RKO (cell line): ENCODE measurements at regions not wholly inside any gene's neighbourhood (a gene's known extent, or its start where the extent isn't known, plus 50 kb on each side); places are given as distances from the start of the nearest gene placed in this dataset.
A peak's percentile ranks its signal among the peaks of the same experiment; 100 is the strongest.

Source experiments
- DNase-seq: peaks from one replicate; pipeline ENCODE4 v3.0.0-alpha.2; 2016; ENCODE audit warnings: low spot score

- no peak for DNase-seq
Measured at GRCh38 chr15:97174886-97175540, 785.5 kb upstream of the ARRDC4 start.

DNA sequence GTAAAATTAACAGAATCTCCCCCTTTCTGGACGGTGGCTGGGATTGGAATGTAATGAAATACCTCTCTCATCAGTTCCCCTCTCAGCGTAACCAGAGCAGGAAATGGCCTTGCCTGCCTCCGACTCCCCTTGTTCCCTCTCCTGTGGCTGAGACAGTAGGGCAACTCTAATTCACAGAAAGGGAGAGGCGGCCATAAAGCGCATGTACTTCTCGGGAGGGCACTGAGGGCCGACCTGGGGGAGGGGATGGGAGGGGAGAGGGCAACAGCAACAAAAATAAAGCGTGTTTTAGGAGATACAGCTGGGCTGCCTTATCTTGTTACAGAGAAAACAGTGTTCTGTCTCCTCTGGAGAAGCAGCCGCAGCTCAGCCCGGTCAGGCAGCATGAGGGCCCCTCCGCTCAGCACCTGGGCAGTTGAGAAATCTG is 783.3 kb upstream of the ARRDC4 start:
- DNase-seq: no peak

- no peak for DNase-seq
Measured at GRCh38 chr15:97182581-97182980, 777.9 kb upstream of the ARRDC4 start.

DNA sequence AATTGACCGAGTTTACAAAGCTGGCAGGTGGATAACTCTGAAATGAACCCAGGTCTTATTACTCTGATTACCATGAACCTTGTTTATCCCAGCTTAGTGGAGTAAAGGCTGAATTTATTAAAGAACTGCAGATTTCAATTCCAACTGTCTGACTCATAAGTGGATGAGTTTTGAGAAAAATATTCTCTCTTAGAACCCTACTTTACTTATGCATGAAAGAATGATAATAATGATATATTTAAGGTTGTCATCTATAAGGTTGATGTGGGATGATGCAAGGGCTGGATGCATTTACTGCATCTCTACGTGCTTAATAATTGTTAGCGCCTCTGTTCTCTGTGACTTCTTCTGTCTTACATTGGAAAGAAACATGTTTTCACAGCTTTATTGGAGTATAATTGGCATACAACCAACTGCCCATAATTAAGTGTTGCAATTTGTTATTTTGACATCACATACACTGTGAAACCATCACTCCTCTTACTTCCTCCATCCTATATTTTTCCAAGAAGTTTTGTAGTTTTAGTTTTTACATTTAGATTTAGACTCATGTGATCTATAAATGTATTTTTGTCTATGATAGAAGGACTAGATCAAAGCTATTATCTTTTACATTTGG is 771.2 kb upstream of the ARRDC4 start:
- DNase-seq: peak; percentile 1

- no peak for DNase-seq
Measured at GRCh38 chr15:97194750-97195149, 765.8 kb upstream of the ARRDC4 start.

GRCh38 chr15:97196048-97197014 is 764.2 kb upstream of the ARRDC4 start:
- DNase-seq: no peak

GRCh38 chr15:97199393-97200051 is 761.0 kb upstream of the ARRDC4 start:
- DNase-seq: no peak

DNA sequence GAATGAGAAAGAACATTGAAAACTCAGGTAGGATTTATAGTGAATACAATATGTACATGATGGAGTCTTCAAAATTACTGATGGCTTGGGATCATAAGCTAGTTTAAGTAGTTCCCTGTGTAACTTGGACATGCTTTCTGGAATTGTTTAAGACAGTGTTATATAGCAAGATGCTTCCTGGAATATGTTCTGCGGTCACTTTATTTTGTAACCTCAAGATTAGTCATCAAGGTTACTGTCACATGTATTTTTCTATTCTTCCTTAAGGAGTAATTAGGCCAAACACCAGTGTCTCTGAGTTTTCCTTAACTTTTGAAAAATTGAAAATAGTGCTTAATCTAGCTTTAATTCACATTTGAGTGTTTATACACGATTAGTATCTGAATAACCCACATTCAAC is 760.3 kb upstream of the ARRDC4 start:
- no peak for DNase-seq

DNA sequence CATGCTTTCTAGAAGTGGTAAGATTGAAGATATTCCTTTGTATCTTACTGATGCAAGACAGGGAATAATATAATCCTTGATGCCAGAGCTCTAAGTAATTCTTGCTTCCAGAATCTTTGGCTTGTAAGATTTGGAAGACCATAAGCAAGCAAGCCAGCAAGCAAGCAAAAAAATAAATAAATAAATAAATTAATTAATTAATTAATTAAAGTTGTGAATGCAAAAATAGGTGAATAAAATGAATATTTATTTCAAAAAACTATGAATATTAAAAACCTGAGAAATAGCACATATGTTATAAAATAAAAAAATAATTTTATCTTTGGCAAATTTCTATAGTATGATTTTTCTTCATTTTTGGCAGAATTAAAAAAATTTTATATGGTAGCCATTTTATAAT is 750.2 kb upstream of the ARRDC4 start:
- no peak for DNase-seq

DNA sequence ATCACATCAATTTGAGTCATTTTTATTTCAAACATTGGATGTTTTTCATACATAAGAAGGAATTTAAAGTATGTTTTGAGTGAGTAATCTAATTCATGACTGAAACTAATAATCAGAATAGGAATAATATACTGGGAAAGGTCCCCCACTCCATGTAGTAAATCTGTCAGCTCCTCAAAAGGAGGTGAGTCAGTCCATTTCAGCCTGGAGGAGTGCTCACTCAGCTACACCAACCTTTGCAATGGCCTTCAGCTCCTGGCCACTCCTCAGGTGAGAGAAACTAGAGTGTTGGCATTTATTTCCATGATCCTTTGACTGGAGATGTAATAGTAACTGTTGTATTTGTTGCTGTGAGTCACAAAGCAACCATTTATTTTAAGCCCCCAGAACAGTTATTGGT is 744.9 kb upstream of the ARRDC4 start:
- DNase-seq: no peak

DNA sequence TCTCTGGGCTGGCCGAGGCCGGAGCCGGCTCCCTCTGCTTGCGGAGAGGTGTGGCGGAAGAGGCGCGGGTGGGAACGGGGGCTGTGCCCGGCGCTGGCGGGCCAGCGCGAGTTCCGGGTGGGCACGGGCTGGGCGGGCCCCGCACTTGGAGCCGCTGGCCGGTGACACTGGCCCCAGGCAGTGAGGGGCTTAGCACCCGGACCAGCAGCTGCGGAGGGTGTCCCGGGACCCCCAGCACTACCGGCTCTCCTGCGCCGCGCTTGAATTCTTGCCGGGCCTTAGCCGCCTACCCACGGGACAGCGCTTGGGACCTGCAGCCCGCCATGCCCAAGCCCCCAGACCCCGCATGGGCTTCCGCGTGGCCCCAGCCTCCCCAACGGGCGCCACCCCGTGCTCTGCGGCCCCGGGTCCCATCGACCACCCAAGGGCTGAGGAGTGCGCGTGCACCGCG is 736.3 kb upstream of the ARRDC4 start:
- DNase-seq: no peak

DNA sequence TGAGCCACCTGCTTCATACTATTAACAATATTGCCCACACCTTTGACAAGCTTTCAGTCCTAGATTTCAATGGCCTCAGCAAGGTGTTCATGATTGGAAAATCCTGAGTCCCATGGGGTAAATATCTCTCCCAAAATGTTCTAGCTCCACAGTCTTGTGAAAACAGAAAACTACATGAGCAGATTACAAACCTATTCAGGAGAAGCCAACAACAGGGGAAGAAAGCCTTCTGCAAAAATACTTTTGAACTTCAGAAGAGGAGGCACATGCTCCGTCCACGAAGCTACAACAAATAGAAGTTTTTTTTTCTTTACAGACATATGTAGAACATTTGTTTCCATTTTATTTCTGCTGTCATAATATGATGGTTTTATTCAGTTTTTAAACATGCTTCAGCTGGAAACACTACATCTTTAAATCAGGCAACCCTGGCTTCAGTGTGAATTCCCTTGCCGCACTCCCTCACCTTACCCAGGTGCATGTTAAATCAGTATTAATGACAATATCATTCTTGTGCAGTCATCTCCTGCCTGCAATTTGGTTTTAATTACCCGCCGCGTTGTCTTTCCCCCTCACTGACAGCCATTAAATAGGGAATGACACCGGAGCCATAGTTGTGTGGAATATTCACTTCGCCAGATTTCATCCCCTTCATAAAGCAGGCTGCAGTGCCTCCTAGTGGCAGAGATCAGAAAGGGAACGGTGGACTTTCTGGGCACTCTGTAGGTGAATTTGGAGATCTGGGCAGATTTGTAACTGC is 725.5 kb upstream of the ARRDC4 start:
- peak; percentile 40 for DNase-seq

DNA sequence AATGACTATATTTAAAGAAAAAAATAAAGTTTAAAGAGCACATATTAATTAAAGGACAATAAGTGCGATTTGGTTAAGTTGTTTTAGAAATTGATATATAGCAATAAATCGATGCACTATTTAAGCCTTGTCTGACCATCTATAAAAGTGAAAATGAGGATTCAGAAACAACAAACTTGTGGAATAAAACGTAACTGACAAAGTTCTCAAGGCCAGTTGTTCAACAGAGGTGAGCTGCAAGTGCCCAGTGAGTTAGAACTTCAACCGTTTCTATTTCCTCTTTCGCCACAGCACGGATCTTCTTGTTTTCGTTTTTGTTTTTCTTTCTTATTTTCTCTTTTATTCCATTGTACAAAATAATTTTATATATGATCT is 724.9 kb upstream of the ARRDC4 start:
- DNase-seq: no peak

GRCh38 chr15:97236140-97236539 is 724.4 kb upstream of the ARRDC4 start:
- DNase-seq: no peak

DNA sequence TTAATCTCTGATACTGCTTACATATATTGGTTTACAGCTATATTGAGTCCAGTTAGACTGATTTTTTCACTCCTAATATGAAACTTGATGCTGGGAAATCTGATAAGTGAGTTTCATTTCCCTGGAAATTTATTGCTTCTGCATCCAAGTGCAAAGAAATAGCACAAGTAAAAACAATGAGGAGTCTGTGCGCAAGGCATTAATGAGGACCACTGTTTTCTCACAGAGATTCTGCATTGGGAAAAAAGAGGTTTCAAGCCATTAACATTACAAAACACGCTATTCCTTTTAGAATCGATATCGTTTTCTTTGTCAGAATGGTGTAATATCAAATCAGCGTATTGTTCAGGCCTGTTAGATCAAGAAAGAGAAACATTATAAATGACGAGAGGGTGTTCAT is 723.3 kb upstream of the ARRDC4 start:
- DNase-seq: no peak

GRCh38 chr15:97248376-97248775 is 712.1 kb upstream of the ARRDC4 start:
- no peak for DNase-seq

- DNase-seq: no peak
Measured at GRCh38 chr15:97259943-97260342, 700.6 kb upstream of the ARRDC4 start.

DNA sequence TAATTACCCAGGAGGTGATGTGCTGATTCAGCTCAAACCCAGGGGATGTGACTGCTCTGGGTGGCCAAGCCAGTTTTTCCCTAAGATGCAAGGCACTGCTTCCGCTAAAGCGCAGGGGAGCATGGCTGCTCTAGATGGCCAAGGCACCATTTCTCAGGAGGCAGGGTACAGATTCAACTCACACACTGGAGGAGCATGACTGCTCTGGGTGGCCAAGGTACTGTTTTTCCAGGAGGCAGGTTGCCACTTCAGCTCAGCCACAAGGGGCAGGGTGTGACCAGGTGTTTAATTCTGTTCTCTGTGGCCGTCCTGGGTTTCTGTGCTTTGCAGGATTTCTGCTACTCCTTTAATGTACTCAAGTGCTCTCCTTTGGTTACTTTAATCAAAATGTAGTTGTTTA is 659.3 kb upstream of the ARRDC4 start:
- no peak for DNase-seq

DNA sequence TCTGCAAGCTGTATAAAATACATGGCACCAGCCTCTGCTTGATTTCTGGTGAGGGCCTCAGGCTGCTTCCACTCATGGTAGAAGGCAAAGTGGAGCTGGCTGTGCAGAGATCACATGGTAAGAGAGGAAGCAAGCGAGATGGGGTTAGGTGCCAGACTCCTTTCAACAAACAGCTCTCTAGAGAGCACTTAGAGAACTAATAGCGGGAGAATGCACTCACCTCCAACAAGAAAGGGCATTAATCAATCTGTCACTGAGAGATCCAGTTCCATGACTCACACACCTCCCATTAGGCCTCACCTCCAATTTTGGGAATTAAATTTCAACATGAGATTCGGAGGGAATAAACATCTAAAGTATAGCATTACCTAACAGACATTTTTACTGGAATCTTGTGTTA is 644.1 kb upstream of the ARRDC4 start:
- no peak for DNase-seq

DNA sequence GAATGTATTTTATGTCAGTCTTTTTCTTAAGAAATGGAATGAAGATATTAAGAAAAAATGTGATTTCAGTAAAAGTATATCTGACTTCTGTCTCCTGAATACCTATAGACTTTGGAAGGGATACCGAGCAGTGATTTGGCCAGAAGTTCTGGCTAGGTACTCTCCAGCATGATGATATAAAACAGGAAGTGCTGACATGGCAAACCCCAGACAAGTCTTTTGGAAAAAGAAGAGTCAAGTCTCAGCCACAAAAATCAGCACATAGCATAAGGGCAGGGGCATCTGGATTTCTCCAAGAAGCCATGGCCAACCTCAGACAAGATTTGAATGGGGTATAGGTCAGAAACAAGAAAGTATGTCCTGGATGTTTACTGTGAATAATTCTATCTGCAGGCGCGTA is 643.3 kb upstream of the ARRDC4 start:
- no peak for DNase-seq

- peak; percentile 12 for DNase-seq
Measured at GRCh38 chr15:97319291-97319690, 641.2 kb upstream of the ARRDC4 start.

GRCh38 chr15:97346221-97346620 is 614.3 kb upstream of the ARRDC4 start:
- no peak for DNase-seq
